OCI-LY1 (cell line): ENCODE measurements at regions not wholly inside any gene's neighbourhood (a gene's known extent, or its start where the extent isn't known, plus 50 kb on each side); places are given as distances from the start of the nearest gene placed in this dataset.

Experiments used
- EZH2 ChIP-seq: fragments of 200-600 bp; sonication (generic), shearing (Covaris generic); IDR thresholded peaks from 2 replicates; pipeline ENCODE4 v1.8.0; 2017; ENCODE audit warnings: borderline replicate concordance, mixed run types, mild to moderate bottlenecking, antibody characterized with exemption, low read length, moderate library complexity, mixed read lengths
- TF ChIP-seq, protein P1 (sequence below): fragments of 200-600 bp; sonication (generic), shearing (Covaris generic); IDR thresholded peaks from 2 replicates; pipeline ENCODE4 v1.5.1; 2017; ENCODE audit warnings: mild to moderate bottlenecking, antibody characterized with exemption, low read length, moderate library complexity, mixed read lengths

- TF ChIP-seq, protein P1, sequence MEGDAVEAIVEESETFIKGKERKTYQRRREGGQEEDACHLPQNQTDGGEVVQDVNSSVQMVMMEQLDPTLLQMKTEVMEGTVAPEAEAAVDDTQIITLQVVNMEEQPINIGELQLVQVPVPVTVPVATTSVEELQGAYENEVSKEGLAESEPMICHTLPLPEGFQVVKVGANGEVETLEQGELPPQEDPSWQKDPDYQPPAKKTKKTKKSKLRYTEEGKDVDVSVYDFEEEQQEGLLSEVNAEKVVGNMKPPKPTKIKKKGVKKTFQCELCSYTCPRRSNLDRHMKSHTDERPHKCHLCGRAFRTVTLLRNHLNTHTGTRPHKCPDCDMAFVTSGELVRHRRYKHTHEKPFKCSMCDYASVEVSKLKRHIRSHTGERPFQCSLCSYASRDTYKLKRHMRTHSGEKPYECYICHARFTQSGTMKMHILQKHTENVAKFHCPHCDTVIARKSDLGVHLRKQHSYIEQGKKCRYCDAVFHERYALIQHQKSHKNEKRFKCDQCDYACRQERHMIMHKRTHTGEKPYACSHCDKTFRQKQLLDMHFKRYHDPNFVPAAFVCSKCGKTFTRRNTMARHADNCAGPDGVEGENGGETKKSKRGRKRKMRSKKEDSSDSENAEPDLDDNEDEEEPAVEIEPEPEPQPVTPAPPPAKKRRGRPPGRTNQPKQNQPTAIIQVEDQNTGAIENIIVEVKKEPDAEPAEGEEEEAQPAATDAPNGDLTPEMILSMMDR: no peak
- no peak for TF ChIP-seq EZH2
These were observed 81.1 kb upstream of the ADAMTS19 start for GRCh38 chr5:129378961-129379360.
